ENCODE measurements at regions not wholly inside any gene's neighbourhood (a gene's known extent, or its start where the extent isn't known, plus 50 kb on each side); places are given as distances from the start of the nearest gene placed in this dataset.
"Not testable (repeated sequence)": the region's sequence is repeated elsewhere in the genome, so short reads cannot be mapped to it uniquely, and the experiment has no call there.

DNA sequence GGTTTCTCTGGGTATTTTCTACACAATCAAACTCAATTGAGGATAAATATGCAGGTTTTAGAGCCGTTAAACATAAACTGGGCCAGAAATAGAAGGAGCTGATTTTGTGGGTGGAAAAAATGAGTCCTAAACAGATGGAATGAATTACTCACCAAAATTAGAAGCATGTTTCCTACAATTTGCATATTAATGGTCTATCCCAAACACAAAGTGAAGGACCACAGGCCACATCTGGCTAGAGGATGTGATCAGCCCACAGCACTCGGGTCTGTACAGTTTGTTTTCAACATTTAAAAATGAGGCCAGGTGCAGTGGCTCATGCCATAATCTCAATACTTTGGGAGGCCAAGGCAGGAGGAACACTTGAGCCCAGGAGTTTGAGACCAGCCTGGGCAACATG, 296.3 kb downstream of the PREX1 start:
- H3K36me3 ChIP-seq (ENCODE audit: control insufficient read depth, insufficient read depth, low read length): no peaks in the 10 kb centered on the region
- H3K4me1 ChIP-seq (ENCODE audit: control insufficient read depth, insufficient read depth, low read length): no peaks in the 10 kb centered on the region
- H3K9me3 ChIP-seq (ENCODE audit: control insufficient read depth, insufficient read depth, low read depth, low read length): no peaks in the 10 kb centered on the region
- H3K27me3 ChIP-seq (ENCODE audit: control insufficient read depth, insufficient read depth, low read length): no peaks in the 10 kb centered on the region
- no peak overlapping the region for H3K27ac ChIP-seq (ENCODE audit: low read depth, low read length)
- no peak overlapping the region for H3K4me3 ChIP-seq (ENCODE audit: low read depth, low read length)
- no peak overlapping the region for H3K9ac ChIP-seq (ENCODE audit: low read length)

- H3K9ac ChIP-seq (ENCODE audit: low read length): no peak overlapping the region
- no peaks in the 10 kb centered on the region for H3K4me1 ChIP-seq (ENCODE audit: control insufficient read depth, insufficient read depth, low read length)
- no peak overlapping the region for H3K4me3 ChIP-seq (ENCODE audit: low read depth, low read length)
- no peaks in the 10 kb centered on the region for H3K9me3 ChIP-seq (ENCODE audit: control insufficient read depth, insufficient read depth, low read depth, low read length)
- no peaks in the 10 kb centered on the region for H3K36me3 ChIP-seq (ENCODE audit: control insufficient read depth, insufficient read depth, low read length)
- H3K27ac ChIP-seq (ENCODE audit: low read depth, low read length): no peak overlapping the region
- no peaks in the 10 kb centered on the region for H3K27me3 ChIP-seq (ENCODE audit: control insufficient read depth, insufficient read depth, low read length)
Observed at GRCh38 chr20:48530957-48531356, 296.8 kb downstream of the PREX1 start.

DNA sequence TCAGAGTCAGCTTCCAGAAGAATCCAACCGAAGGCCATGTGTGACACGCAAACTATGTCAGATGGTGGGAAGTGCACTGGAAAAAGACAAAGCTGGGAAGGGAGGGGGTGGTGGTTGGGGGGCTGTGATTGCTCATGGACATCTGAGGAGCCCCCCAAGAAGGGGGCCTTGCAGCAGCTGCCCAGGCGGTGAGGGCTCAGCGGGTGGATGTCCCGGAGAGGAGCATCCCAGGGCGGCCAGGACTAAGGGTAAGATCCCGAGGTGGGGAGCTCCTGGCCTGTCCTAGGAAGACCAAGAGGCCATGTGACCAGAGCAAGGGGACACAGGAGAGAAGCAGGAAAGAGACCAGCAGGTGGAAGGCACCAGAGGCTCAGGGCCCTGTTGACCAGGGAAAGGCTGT, 299.5 kb downstream of the PREX1 start:
- Histone ChIP-seq H3K27ac (ENCODE audit: low read depth, low read length) (no peak overlapping the region), H3K4me1 (ENCODE audit: control insufficient read depth, insufficient read depth, low read length) (no peaks in the 10 kb centered on the region), H3K27me3 (ENCODE audit: control insufficient read depth, insufficient read depth, low read length) (no peaks in the 10 kb centered on the region), H3K9me3 (ENCODE audit: control insufficient read depth, insufficient read depth, low read depth, low read length) (no peaks in the 10 kb centered on the region), H3K36me3 (ENCODE audit: control insufficient read depth, insufficient read depth, low read length) (no peaks in the 10 kb centered on the region), H3K4me3 (ENCODE audit: low read depth, low read length) (no peak overlapping the region), H3K9ac (ENCODE audit: low read length) (no peak overlapping the region)

- H3K9me3 ChIP-seq (ENCODE audit: control insufficient read depth, insufficient read depth, low read depth, low read length): no peaks in the 10 kb centered on the region
- no peak overlapping the region for H3K9ac ChIP-seq (ENCODE audit: low read length)
- no peaks in the 10 kb centered on the region for H3K27me3 ChIP-seq (ENCODE audit: control insufficient read depth, insufficient read depth, low read length)
- no peaks in the 10 kb centered on the region for H3K36me3 ChIP-seq (ENCODE audit: control insufficient read depth, insufficient read depth, low read length)
- H3K4me3 ChIP-seq (ENCODE audit: low read depth, low read length): no peak overlapping the region
- H3K27ac ChIP-seq (ENCODE audit: low read depth, low read length): no peak overlapping the region
- H3K4me1 ChIP-seq (ENCODE audit: control insufficient read depth, insufficient read depth, low read length): no peaks in the 10 kb centered on the region
Observed at GRCh38 chr20:48527771-48528170, 300.0 kb downstream of the PREX1 start.

DNA sequence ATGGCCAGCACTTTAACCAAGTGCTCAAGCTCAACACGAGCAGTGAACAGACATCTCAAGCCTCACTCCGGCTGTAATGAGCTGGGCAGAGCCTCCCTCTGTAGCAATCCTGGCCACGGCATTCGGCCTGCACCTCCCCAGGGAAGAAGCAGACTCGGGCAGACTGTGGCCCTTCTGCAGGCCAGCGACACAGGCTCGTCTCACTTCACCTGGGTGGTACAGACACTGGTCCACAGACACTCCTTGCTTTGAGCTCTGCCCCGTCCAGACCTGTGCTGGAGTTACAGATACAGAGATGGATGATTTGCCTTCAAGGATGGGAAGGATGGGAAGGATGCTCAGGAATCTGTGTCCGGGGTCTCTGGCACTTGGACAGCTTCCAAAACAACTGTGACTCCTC, 300.9 kb downstream of the PREX1 start:
- H3K27me3 ChIP-seq (ENCODE audit: control insufficient read depth, insufficient read depth, low read length): no peaks in the 10 kb centered on the region
- H3K9me3 ChIP-seq (ENCODE audit: control insufficient read depth, insufficient read depth, low read depth, low read length): no peaks in the 10 kb centered on the region
- H3K4me3 ChIP-seq (ENCODE audit: low read depth, low read length): no peak overlapping the region
- H3K4me1 ChIP-seq (ENCODE audit: control insufficient read depth, insufficient read depth, low read length): no peaks in the 10 kb centered on the region
- H3K9ac ChIP-seq (ENCODE audit: low read length): no peak overlapping the region
- no peaks in the 10 kb centered on the region for H3K36me3 ChIP-seq (ENCODE audit: control insufficient read depth, insufficient read depth, low read length)
- H3K27ac ChIP-seq (ENCODE audit: low read depth, low read length): no peak overlapping the region

- Histone ChIP-seq H3K4me3 (ENCODE audit: low read depth, low read length) (no peak overlapping the region), H3K9me3 (ENCODE audit: control insufficient read depth, insufficient read depth, low read depth, low read length) (no peaks in the 10 kb centered on the region), H3K4me1 (ENCODE audit: control insufficient read depth, insufficient read depth, low read length) (no peaks in the 10 kb centered on the region), H3K9ac (ENCODE audit: low read length) (no peak overlapping the region), H3K27ac (ENCODE audit: low read depth, low read length) (no peak overlapping the region), H3K27me3 (ENCODE audit: control insufficient read depth, insufficient read depth, low read length) (no peaks in the 10 kb centered on the region), H3K36me3 (ENCODE audit: control insufficient read depth, insufficient read depth, low read length) (no peaks in the 10 kb centered on the region)
Observed at GRCh38 chr20:48525400-48525799, 302.4 kb downstream of the PREX1 start.

GRCh38 chr20:48524582-48524981, 303.2 kb downstream of the PREX1 start:
- Histone ChIP-seq H3K9me3 (ENCODE audit: control insufficient read depth, insufficient read depth, low read depth, low read length) (no peaks in the 10 kb centered on the region), H3K4me1 (ENCODE audit: control insufficient read depth, insufficient read depth, low read length) (no peaks in the 10 kb centered on the region), H3K4me3 (ENCODE audit: low read depth, low read length) (no peak overlapping the region), H3K27ac (ENCODE audit: low read depth, low read length) (no peak overlapping the region), H3K36me3 (ENCODE audit: control insufficient read depth, insufficient read depth, low read length) (no peaks in the 10 kb centered on the region), H3K27me3 (ENCODE audit: control insufficient read depth, insufficient read depth, low read length) (no peaks in the 10 kb centered on the region), H3K9ac (ENCODE audit: low read length) (no peak overlapping the region)

GRCh38 chr20:48523191-48523995, 304.4 kb downstream of the PREX1 start:
- Histone ChIP-seq H3K27ac (ENCODE audit: low read depth, low read length) (no peak overlapping the region), H3K9me3 (ENCODE audit: control insufficient read depth, insufficient read depth, low read depth, low read length) (no peaks in the 10 kb centered on the region), H3K27me3 (ENCODE audit: control insufficient read depth, insufficient read depth, low read length) (no peaks in the 10 kb centered on the region), H3K4me1 (ENCODE audit: control insufficient read depth, insufficient read depth, low read length) (no peaks in the 10 kb centered on the region), H3K9ac (ENCODE audit: low read length) (no peak overlapping the region), H3K4me3 (ENCODE audit: low read depth, low read length) (no peak overlapping the region), H3K36me3 (ENCODE audit: control insufficient read depth, insufficient read depth, low read length) (no peaks in the 10 kb centered on the region)

- H3K4me1 ChIP-seq (ENCODE audit: control insufficient read depth, insufficient read depth, low read length): no peaks in the 10 kb centered on the region
- no peak overlapping the region for H3K4me3 ChIP-seq (ENCODE audit: low read depth, low read length)
- H3K9me3 ChIP-seq (ENCODE audit: control insufficient read depth, insufficient read depth, low read depth, low read length): no peaks in the 10 kb centered on the region
- no peaks in the 10 kb centered on the region for H3K36me3 ChIP-seq (ENCODE audit: control insufficient read depth, insufficient read depth, low read length)
- no peak overlapping the region for H3K9ac ChIP-seq (ENCODE audit: low read length)
- H3K27ac ChIP-seq (ENCODE audit: low read depth, low read length): no peak overlapping the region
- no peaks in the 10 kb centered on the region for H3K27me3 ChIP-seq (ENCODE audit: control insufficient read depth, insufficient read depth, low read length)
Observed at GRCh38 chr20:48521121-48521520, 306.7 kb downstream of the PREX1 start.

GRCh38 chr20:48516196-48516595, 311.6 kb downstream of the PREX1 start:
- not testable (repeated sequence) for H3K36me3 ChIP-seq (ENCODE audit: control insufficient read depth, insufficient read depth, low read length); H3K9me3 ChIP-seq (ENCODE audit: control insufficient read depth, insufficient read depth, low read depth, low read length); H3K27me3 ChIP-seq (ENCODE audit: control insufficient read depth, insufficient read depth, low read length); H3K9ac ChIP-seq (ENCODE audit: low read length); H3K4me3 ChIP-seq (ENCODE audit: low read depth, low read length); H3K4me1 ChIP-seq (ENCODE audit: control insufficient read depth, insufficient read depth, low read length); H3K27ac ChIP-seq (ENCODE audit: low read depth, low read length)

DNA sequence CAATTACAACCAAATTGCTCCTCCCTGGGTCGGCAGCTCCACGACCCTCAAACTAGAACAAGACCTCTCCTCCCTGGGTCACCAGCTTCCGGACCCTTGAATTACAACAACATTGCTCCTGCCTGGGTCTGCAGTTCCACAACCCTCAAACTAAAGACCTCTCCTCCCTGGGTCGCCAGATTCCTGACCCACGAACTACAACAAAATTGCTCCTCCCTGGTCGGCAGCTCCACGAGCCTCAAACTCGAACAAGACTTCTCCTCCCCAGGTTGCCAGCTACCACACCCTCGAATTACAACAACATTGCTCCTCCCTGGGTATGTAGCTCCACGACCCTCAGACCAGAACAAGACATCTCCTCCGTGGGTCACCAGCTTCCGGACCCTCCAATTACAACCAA, 313.2 kb downstream of the PREX1 start:
- not testable (repeated sequence) for H3K9ac ChIP-seq (ENCODE audit: low read length); H3K36me3 ChIP-seq (ENCODE audit: control insufficient read depth, insufficient read depth, low read length); H3K4me1 ChIP-seq (ENCODE audit: control insufficient read depth, insufficient read depth, low read length); H3K9me3 ChIP-seq (ENCODE audit: control insufficient read depth, insufficient read depth, low read depth, low read length); H3K27ac ChIP-seq (ENCODE audit: low read depth, low read length); H3K4me3 ChIP-seq (ENCODE audit: low read depth, low read length); H3K27me3 ChIP-seq (ENCODE audit: control insufficient read depth, insufficient read depth, low read length)

- not testable (repeated sequence) for H3K4me3 ChIP-seq (ENCODE audit: low read depth, low read length); H3K9ac ChIP-seq (ENCODE audit: low read length); H3K9me3 ChIP-seq (ENCODE audit: control insufficient read depth, insufficient read depth, low read depth, low read length)
Observed at GRCh38 chr20:48512539-48512938, 315.3 kb downstream of the PREX1 start.

More at GRCh38 chr20:48512539-48512938, 315.3 kb downstream of the PREX1 start:
- not testable (repeated sequence) for H3K36me3 ChIP-seq (ENCODE audit: control insufficient read depth, insufficient read depth, low read length); H3K27me3 ChIP-seq (ENCODE audit: control insufficient read depth, insufficient read depth, low read length); H3K27ac ChIP-seq (ENCODE audit: low read depth, low read length); H3K4me1 ChIP-seq (ENCODE audit: control insufficient read depth, insufficient read depth, low read length)
